Calu3 (cell line): ENCODE measurements at regions not wholly inside any gene's neighbourhood (a gene's known extent, or its start where the extent isn't known, plus 50 kb on each side); places are given as distances from the start of the nearest gene placed in this dataset.

Source experiments
- BruUV-seq: library from RNA; stranded (reverse); fragments of 400-500 nt; replicated peaks from 2 replicates; lab custom pipeline; 2021; lab: Mats Ljungman, UMichigan
- CTCF ChIA-PET: fragments of 300-600 bp; sonication (Branson Sonifier 250); formaldehyde crosslinking; loops from one replicate; lab custom pipeline; 2022; ENCODE audit warnings: antibody characterized with exemption; lab: Charles Lee
- DNase-seq: peaks from one replicate; pipeline ENCODE4 v3.0.0; 2022
- H3K27ac Mint-ChIP-seq: one replicate; pipeline ENCODE4 v1.8.0; 2022; ENCODE audit warnings: mixed read lengths; ENCODE audit not compliant: unreplicated experiment
- H3K27me3 Mint-ChIP-seq: one replicate; pipeline ENCODE4 v1.8.0; 2022; ENCODE audit warnings: mixed read lengths; ENCODE audit not compliant: unreplicated experiment
- H3K36me3 Mint-ChIP-seq: one replicate; pipeline ENCODE4 v1.8.0; 2022; ENCODE audit warnings: mild to moderate bottlenecking, moderate library complexity, mixed read lengths; ENCODE audit not compliant: insufficient read depth, unreplicated experiment
- H3K4me1 Mint-ChIP-seq: one replicate; pipeline ENCODE4 v1.8.0; 2022; ENCODE audit warnings: mild to moderate bottlenecking, low read depth, mixed read lengths; ENCODE audit not compliant: unreplicated experiment
- H3K4me3 Mint-ChIP-seq: one replicate; pipeline ENCODE4 v1.8.0; 2022; ENCODE audit warnings: mild to moderate bottlenecking, low read depth, moderate library complexity, mixed read lengths; ENCODE audit not compliant: unreplicated experiment
- H3K9me3 Mint-ChIP-seq: one replicate; pipeline ENCODE4 v1.8.0; 2022; ENCODE audit warnings: low read depth, mixed read lengths; ENCODE audit not compliant: unreplicated experiment
- CTCF ChIP-seq: fragments of 200-600 bp; IDR thresholded peaks from one replicate; pipeline ENCODE4 v1.8.0; 2022; ENCODE audit warnings: antibody characterized with exemption; ENCODE audit not compliant: unreplicated experiment
- intact Hi-C: fragments of 100-400 bp; cut with micrococcal nuclease; formaldehyde crosslinking; loops from one replicate; pipeline ENCODE4 v1.10.0; 2022; ENCODE audit not compliant: unreplicated experiment

- no peaks in the 10 kb centered on the region for H3K36me3 Mint-ChIP-seq
- no peaks in the 10 kb centered on the region for H3K4me1 Mint-ChIP-seq
- no peak for TF ChIP-seq CTCF
- BruUV-seq: no TSS peak
- H3K9me3 Mint-ChIP-seq: no peaks in the 10 kb centered on the region
- H3K27ac Mint-ChIP-seq: no peak overlapping the region
- intact Hi-C loops: no loop called here
- no peaks in the 10 kb centered on the region for H3K27me3 Mint-ChIP-seq
- DNase-seq: no peak
- H3K4me3 Mint-ChIP-seq: no peak overlapping the region
- CTCF ChIA-PET: interaction anchor here (0.6 kb wide), 1 partner anchor 790 kb away, joined by 4 read pairs; no protein-coding TSS in a partner anchor
Measured at GRCh38 chr13:31684466-31684865, 54.9 kb upstream of the RXFP2 start.

GRCh38 chr13:31686670-31687425 is 52.5 kb upstream of the RXFP2 start:
- BruUV-seq: no TSS peak
- intact Hi-C loops: no loop called here
- no peaks in the 10 kb centered on the region for H3K27me3 Mint-ChIP-seq
- TF ChIP-seq CTCF: no peak
- no peak overlapping the region for H3K27ac Mint-ChIP-seq
- H3K4me3 Mint-ChIP-seq: no peak overlapping the region
- DNase-seq: no peak
- H3K4me1 Mint-ChIP-seq: no peaks in the 10 kb centered on the region
- CTCF ChIA-PET: no interaction called here
- H3K36me3 Mint-ChIP-seq: no peaks in the 10 kb centered on the region
- H3K9me3 Mint-ChIP-seq: no peaks in the 10 kb centered on the region
